SK-N-SH (cell line): ENCODE measurements at regions not wholly inside any gene's neighbourhood (a gene's known extent, or its start where the extent isn't known, plus 50 kb on each side); places are given as distances from the start of the nearest gene placed in this dataset.

Experiments
- CTCF ChIA-PET: fragments of 300-600, 350-600 bp; formaldehyde crosslinking; extraction: SDS; loops from one replicate; lab custom pipeline; 2021; lab: Yijun Ruan, JAX
- POLR2A ChIA-PET: fragments of 350-600 bp; sonication (Branson Sonifier 250); formaldehyde crosslinking; extraction: SDS; loops from one replicate; lab custom pipeline; 2020; ENCODE audit warnings: antibody characterized with exemption, inconsistent platforms; lab: Yijun Ruan, JAX
- DNase-seq: peaks from one replicate; pipeline ENCODE4 v3.0.0; 2012
- H2AFZ ChIP-seq: fragments of 200-600 bp; sonication (generic); 2 replicates; pipeline ENCODE4 v1.8.1; 2016; ENCODE audit warnings: antibody characterized with exemption, mild to moderate bottlenecking, low read depth
- H3F3A ChIP-seq: fragments of 200-600 bp; sonication (generic); replicated peaks from 2 replicates; pipeline ENCODE3; 2016; ENCODE audit warnings: antibody characterized with exemption, mild to moderate bottlenecking; ENCODE audit not compliant: insufficient read depth
- H3K27ac ChIP-seq, 2 experiments: fragments of 200-500 bp in 1 of 2; fragments of 200-600 bp in 1 of 2; sonication (Bioruptor generic) in 1 of 2; sonication (generic), shearing (Covaris generic) in 1 of 2; 2 replicates each; pipeline versions ENCODE4 v1.5.1 to v1.6.1; 2014 to 2016; ENCODE audit warnings: low read depth in 2 of 2, inconsistent platforms in 1 of 2, low read length in 1 of 2, mild to moderate bottlenecking in 1 of 2, mixed read lengths in 1 of 2
- H3K27me3 ChIP-seq: fragments of 200-600 bp; sonication (generic), shearing (Covaris generic); 2 replicates; pipeline ENCODE4 v1.6.1; 2016; ENCODE audit warnings: mixed run types; ENCODE audit not compliant: insufficient read depth
- H3K36me3 ChIP-seq, 2 experiments: fragments of 200-500 bp in 1 of 2; fragments of 200-600 bp in 1 of 2; sonication (Bioruptor generic) in 1 of 2; sonication (generic) in 1 of 2; replicated peaks in 1 of 2; 2 replicates each; pipeline versions ENCODE3 to v1.5.1; 2014 to 2016; ENCODE audit warnings: low read length in 1 of 2, mild to moderate bottlenecking in 1 of 2; ENCODE audit not compliant: insufficient read depth in 2 of 2, control insufficient read depth in 1 of 2
- H3K4me1 ChIP-seq, 2 experiments: fragments of 200-500 bp in 1 of 2; fragments of 200-600 bp in 1 of 2; sonication (Bioruptor generic) in 1 of 2; sonication (generic), shearing (Covaris generic) in 1 of 2; 2 replicates each; pipeline versions ENCODE4 v1.5.1 to v1.6.1; 2014 to 2016; ENCODE audit warnings: low read depth in 1 of 2, low read length in 1 of 2, mixed run types in 1 of 2; ENCODE audit not compliant: insufficient read depth in 2 of 2, control insufficient read depth in 1 of 2
- H3K4me2 ChIP-seq: fragments of 200-600 bp; sonication (generic), shearing (Covaris generic); 2 replicates; pipeline ENCODE4 v1.6.1; 2017; ENCODE audit warnings: mixed run types
- H3K4me3 ChIP-seq, 2 experiments: fragments of 200-500 bp in 1 of 2; fragments of 200-600 bp in 1 of 2; sonication (Bioruptor generic) in 1 of 2; sonication (generic), shearing (Covaris generic) in 1 of 2; 2 replicates each; pipeline versions ENCODE4 v1.5.1 to v1.8.1; 2014 to 2016; ENCODE audit warnings: low read depth in 2 of 2, inconsistent platforms in 1 of 2, low read length in 1 of 2, mild to moderate bottlenecking in 1 of 2, mixed read lengths in 1 of 2, moderate library complexity in 1 of 2
- H3K79me2 ChIP-seq: fragments of 200-600 bp; sonication (generic); 2 replicates; pipeline ENCODE4 v1.8.1; 2017; ENCODE audit warnings: mild to moderate bottlenecking; ENCODE audit not compliant: insufficient read depth
- H3K9ac ChIP-seq: fragments of 200-600 bp; sonication (generic); 2 replicates; pipeline ENCODE4 v1.6.1; 2017; ENCODE audit warnings: mixed run types
- H3K9me2 ChIP-seq: fragments of 200-600 bp; sonication (generic); 2 replicates; pipeline ENCODE4 v1.6.1; 2017; ENCODE audit warnings: mixed run types
- H3K9me3 ChIP-seq: fragments of 200-600 bp; sonication (generic); 2 replicates; pipeline ENCODE4 v1.6.1; 2017; ENCODE audit warnings: mixed run types, mild to moderate bottlenecking, moderate library complexity
- H4K20me1 ChIP-seq: fragments of 200-600 bp; sonication (generic); 2 replicates; pipeline ENCODE4 v1.6.1; 2017; ENCODE audit warnings: mild to moderate bottlenecking, mixed run types; ENCODE audit not compliant: insufficient read depth
- CHD2 ChIP-seq: fragments of 150-350 bp; IDR thresholded peaks from 2 replicates; pipeline ENCODE4 v1.6.1; 2018; ENCODE audit warnings: low read length; ENCODE audit not compliant: partially characterized antibody
- ELF1 ChIP-seq: IDR thresholded peaks from 2 replicates; pipeline ENCODE4 v1.4.0; 2012
- EP300 ChIP-seq, 2 experiments: IDR thresholded peaks; 2 replicates each; pipeline versions ENCODE4 v1.4.0 to v1.6.1; 2012; ENCODE audit warnings: borderline replicate concordance in 1 of 2, low read depth in 1 of 2, low read length in 1 of 2
- EZH2phosphoT487 ChIP-seq: fragments of 200-600 bp; sonication (generic); IDR thresholded peaks from 2 replicates; pipeline ENCODE4 v1.6.1; 2017; ENCODE audit warnings: low read depth, mixed run types, mild to moderate bottlenecking, antibody characterized with exemption, moderate library complexity, borderline replicate concordance
- FOSL2 ChIP-seq: IDR thresholded peaks from 2 replicates; pipeline ENCODE4 v1.4.0; 2012; ENCODE audit warnings: low read depth, mild to moderate bottlenecking, moderate library complexity, borderline replicate concordance
- FOXJ3 ChIP-seq: sonication (generic); formaldehyde crosslinking; IDR thresholded peaks from 2 replicates; pipeline ENCODE4 v1.5.1; 2020; ENCODE audit warnings: mild to moderate bottlenecking, missing genetic modification reagents
- FOXM1 ChIP-seq: IDR thresholded peaks from 2 replicates; pipeline ENCODE4 v1.4.0; 2012; ENCODE audit warnings: low read depth, mild to moderate bottlenecking
- GABPA ChIP-seq: IDR thresholded peaks from 2 replicates; pipeline ENCODE4 v1.4.0; 2012; ENCODE audit warnings: low read depth, mild to moderate bottlenecking
- GATA2 ChIP-seq: sonication (generic); formaldehyde crosslinking; IDR thresholded peaks from 2 replicates; pipeline ENCODE4 v1.5.0; 2020; ENCODE audit warnings: mild to moderate bottlenecking, missing genetic modification reagents
- JUND ChIP-seq: IDR thresholded peaks from 2 replicates; pipeline ENCODE4 v1.4.0; 2012
- MEF2A ChIP-seq: IDR thresholded peaks from 2 replicates; pipeline ENCODE4 v1.4.0; 2012; ENCODE audit warnings: low read depth, borderline replicate concordance
- MXI1 ChIP-seq: IDR thresholded peaks from 2 replicates; pipeline ENCODE4 v1.6.1; 2012; ENCODE audit warnings: mild to moderate bottlenecking, low read depth, low read length, improper control_type of control experiment
- NFIC ChIP-seq: IDR thresholded peaks from 2 replicates; pipeline ENCODE4 v1.4.0; 2012; ENCODE audit warnings: borderline replicate concordance
- RCOR1 ChIP-seq: fragments of 150-350 bp; IDR thresholded peaks from 2 replicates; pipeline ENCODE4 v1.6.1; 2017; ENCODE audit warnings: antibody characterized with exemption, low read length
- RFX5 ChIP-seq: IDR thresholded peaks from 2 replicates; pipeline ENCODE4 v1.6.1; 2012; ENCODE audit warnings: mild to moderate bottlenecking, improper control_type of control experiment, low read length
- RXRA ChIP-seq: IDR thresholded peaks from 2 replicates; pipeline ENCODE4 v1.4.0; 2012; ENCODE audit warnings: low read depth, mild to moderate bottlenecking, borderline replicate concordance
- SIN3A ChIP-seq: IDR thresholded peaks from 2 replicates; pipeline ENCODE4 v1.6.1; 2012; ENCODE audit warnings: low read depth, mild to moderate bottlenecking, low read length, moderate library complexity, borderline replicate concordance
- TAF1 ChIP-seq: IDR thresholded peaks from 2 replicates; pipeline ENCODE4 v1.6.1; 2012; ENCODE audit warnings: low read depth, mild to moderate bottlenecking, low read length, moderate library complexity, borderline replicate concordance
- TEAD4 ChIP-seq: IDR thresholded peaks from 2 replicates; pipeline ENCODE4 v1.4.0; 2012; ENCODE audit warnings: mild to moderate bottlenecking, borderline replicate concordance; ENCODE audit not compliant: insufficient read depth
- YY1 ChIP-seq: IDR thresholded peaks from 2 replicates; pipeline ENCODE4 v1.4.0; 2012; ENCODE audit warnings: low read depth, mild to moderate bottlenecking
- WGBS: methylation state at CpG from one replicate; pipeline ENCODE4 v1.1.6; 2017; ENCODE audit warnings: low lambda C conversion rate; 5-methylcytosine and 5-hydroxymethylcytosine counted together
- TF ChIP-seq, protein P1 (sequence below): IDR thresholded peaks from 2 replicates; pipeline ENCODE4; 2012
- TF ChIP-seq, protein P2 (sequence below): IDR thresholded peaks from 2 replicates; pipeline ENCODE4 v1.4.0; 2012; ENCODE audit warnings: low read depth, borderline replicate concordance
- TF ChIP-seq, protein P3 (sequence below): fragments of 150-350 bp; IDR thresholded peaks from 2 replicates; pipeline ENCODE4 v1.6.1; 2016; ENCODE audit warnings: mild to moderate bottlenecking, low read depth, low read length

DNA sequence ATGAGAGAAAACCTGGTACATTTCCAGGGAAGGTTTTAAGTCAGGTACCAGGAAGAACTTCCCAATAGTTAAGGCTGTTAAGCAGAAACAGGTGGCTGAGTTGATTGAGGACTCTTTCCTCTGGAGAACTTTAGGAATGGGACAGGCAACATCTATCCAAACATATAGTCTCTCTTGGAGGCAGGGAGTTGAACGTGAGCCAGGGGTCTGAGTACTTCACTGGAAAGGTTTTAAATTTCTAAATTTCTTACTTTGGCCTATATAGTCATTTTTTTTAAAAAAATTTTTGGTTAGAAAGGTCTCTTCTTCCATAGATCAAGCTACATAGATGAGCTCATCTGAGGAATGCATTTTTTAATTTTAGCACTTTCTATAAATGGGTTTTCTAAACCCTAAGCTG lies 261.4 kb upstream of the TCF4 start:
- Histone ChIP-seq H3F3A (peaks cover 2% of the 10 kb centered on the region), H3K4me2 (no peak overlapping the region), H4K20me1 (no peaks in the 10 kb centered on the region), H3K9me2 (no peaks in the 10 kb centered on the region), H3K27me3 (no peaks in the 10 kb centered on the region), H3K9me3 (no peaks in the 10 kb centered on the region), H3K4me1 (peaks cover 0 to 10% of the 10 kb centered on the region in 2 experiments; a peak in 2 of 4 replicates), H2AFZ (no peak overlapping the region), H3K27ac (no peak overlapping the region), H3K79me2 (no peaks in the 10 kb centered on the region), H3K36me3 (no peaks in the 10 kb centered on the region), H3K9ac (no peak overlapping the region), H3K4me3 (no peak overlapping the region)
- POLR2A ChIA-PET: no interaction called here
- no peak for DNase-seq
- CTCF ChIA-PET: interaction anchor here (1.6 kb wide), 1 partner anchor 11 kb away, joined by 7 read pairs; no protein-coding TSS in a partner anchor
- TF ChIP-seq FOXJ3 (CRISPR knock-in tag) (no peak), MXI1 (no peak), NFIC (no peak), EP300 (IDR thresholded peaks at IDR 0.05; ENCODE audit: borderline replicate concordance in 1 of 2, low read depth in 1 of 2, low read length in 1 of 2) (no peak), MEF2A (no peak), RCOR1 (no peak), SIN3A (no peak), FOSL2 (no peak), JUND (no peak), GATA2 (CRISPR knock-in tag) (no peak), CHD2 (no peak), GABPA (no peak), RFX5 (no peak), YY1 (no peak), FOXM1 (no peak)
- TF ChIP-seq, protein P1, sequence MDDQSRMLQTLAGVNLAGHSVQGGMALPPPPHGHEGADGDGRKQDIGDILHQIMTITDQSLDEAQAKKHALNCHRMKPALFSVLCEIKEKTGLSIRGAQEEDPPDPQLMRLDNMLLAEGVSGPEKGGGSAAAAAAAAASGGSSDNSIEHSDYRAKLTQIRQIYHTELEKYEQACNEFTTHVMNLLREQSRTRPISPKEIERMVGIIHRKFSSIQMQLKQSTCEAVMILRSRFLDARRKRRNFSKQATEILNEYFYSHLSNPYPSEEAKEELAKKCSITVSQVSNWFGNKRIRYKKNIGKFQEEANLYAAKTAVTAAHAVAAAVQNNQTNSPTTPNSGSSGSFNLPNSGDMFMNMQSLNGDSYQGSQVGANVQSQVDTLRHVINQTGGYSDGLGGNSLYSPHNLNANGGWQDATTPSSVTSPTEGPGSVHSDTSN: no peak
- WGBS: 68% methylated on average over 1 of the region's 1 CpG

DNA sequence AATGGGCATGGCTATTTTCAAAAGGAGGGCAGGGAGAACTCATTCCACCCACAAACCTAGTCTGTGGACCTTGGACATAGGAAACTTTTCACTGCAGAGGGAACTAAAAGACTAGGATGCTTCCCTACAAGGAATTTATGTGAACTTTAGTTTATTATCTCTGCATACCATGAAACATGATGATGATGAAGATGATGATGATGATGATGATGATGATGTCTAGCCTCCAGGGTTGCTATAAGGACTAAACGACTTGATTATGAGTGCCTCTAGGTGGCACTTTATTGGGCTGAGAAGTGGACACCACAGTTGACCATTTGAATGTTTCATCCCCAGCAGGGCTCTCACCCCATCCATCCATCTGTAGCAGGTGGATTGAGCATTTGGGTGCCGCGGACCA lies 260.0 kb upstream of the TCF4 start:
- ChIA-PET POLR2A (no interaction called here), CTCF (interaction anchor here (1.6 kb wide), 1 partner anchor 13 kb away, joined by 7 read pairs; no protein-coding TSS in a partner anchor)
- H3F3A ChIP-seq: peaks cover 2% of the 10 kb centered on the region
- H3K9me3 ChIP-seq: no peaks in the 10 kb centered on the region
- no peaks in the 10 kb centered on the region for H3K27me3 ChIP-seq
- H3K36me3 ChIP-seq: no peaks in the 10 kb centered on the region
- H2AFZ ChIP-seq: no peak overlapping the region
- no peaks in the 10 kb centered on the region for H4K20me1 ChIP-seq
- H3K79me2 ChIP-seq: no peaks in the 10 kb centered on the region
- H3K27ac ChIP-seq: no peak overlapping the region
- H3K4me2 ChIP-seq: no peak overlapping the region
- no peak overlapping the region for H3K9ac ChIP-seq
- DNase-seq: no peak
- WGBS: 97% methylated on average over 3 of the region's 3 CpGs
- H3K9me2 ChIP-seq: no peaks in the 10 kb centered on the region
- H3K4me1 ChIP-seq: peaks cover 0 to 16% of the 10 kb centered on the region in 2 experiments; a peak in 2 of 4 replicates
- H3K4me3 ChIP-seq: no peak overlapping the region
- TF ChIP-seq ELF1 (no peak), RFX5 (no peak), EZH2phosphoT487 (no peak), FOSL2 (no peak), TAF1 (no peak), TEAD4 (no peak), NFIC (no peak), YY1 (no peak), FOXJ3 (CRISPR knock-in tag) (no peak), GABPA (no peak), RXRA (no peak)
- TF ChIP-seq, protein P2, sequence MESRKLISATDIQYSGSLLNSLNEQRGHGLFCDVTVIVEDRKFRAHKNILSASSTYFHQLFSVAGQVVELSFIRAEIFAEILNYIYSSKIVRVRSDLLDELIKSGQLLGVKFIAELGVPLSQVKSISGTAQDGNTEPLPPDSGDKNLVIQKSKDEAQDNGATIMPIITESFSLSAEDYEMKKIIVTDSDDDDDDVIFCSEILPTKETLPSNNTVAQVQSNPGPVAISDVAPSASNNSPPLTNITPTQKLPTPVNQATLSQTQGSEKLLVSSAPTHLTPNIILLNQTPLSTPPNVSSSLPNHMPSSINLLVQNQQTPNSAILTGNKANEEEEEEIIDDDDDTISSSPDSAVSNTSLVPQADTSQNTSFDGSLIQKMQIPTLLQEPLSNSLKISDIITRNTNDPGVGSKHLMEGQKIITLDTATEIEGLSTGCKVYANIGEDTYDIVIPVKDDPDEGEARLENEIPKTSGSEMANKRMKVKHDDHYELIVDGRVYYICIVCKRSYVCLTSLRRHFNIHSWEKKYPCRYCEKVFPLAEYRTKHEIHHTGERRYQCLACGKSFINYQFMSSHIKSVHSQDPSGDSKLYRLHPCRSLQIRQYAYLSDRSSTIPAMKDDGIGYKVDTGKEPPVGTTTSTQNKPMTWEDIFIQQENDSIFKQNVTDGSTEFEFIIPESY: no peak
- TF ChIP-seq, protein P3, sequence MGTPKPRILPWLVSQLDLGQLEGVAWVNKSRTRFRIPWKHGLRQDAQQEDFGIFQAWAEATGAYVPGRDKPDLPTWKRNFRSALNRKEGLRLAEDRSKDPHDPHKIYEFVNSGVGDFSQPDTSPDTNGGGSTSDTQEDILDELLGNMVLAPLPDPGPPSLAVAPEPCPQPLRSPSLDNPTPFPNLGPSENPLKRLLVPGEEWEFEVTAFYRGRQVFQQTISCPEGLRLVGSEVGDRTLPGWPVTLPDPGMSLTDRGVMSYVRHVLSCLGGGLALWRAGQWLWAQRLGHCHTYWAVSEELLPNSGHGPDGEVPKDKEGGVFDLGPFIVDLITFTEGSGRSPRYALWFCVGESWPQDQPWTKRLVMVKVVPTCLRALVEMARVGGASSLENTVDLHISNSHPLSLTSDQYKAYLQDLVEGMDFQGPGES: no peak
